ENCODE measurements at regions not wholly inside any gene's neighbourhood (a gene's known extent, or its start where the extent isn't known, plus 50 kb on each side); places are given as distances from the start of the nearest gene placed in this dataset.

GRCh38 chrX:46198858-46199257, 346.4 kb downstream of the ZNF674 start:
- no peak for TF ChIP-seq RNF2 (IDR thresholded peaks at IDR 0.05)
- no peak for TF ChIP-seq NCOA2 (IDR thresholded peaks at IDR 0.05; ENCODE audit: partially characterized antibody in 2 of 2)
- TF ChIP-seq U2AF2 (optimal IDR thresholded peaks at IDR 0.05; ENCODE audit: low read depth, low read length): no peak
- no peak for TF ChIP-seq CREB5 (CRISPR knock-in tag; IDR thresholded peaks at IDR 0.05)
